GM18519 (cell line): ENCODE measurements at regions not wholly inside any gene's neighbourhood (a gene's known extent, or its start where the extent isn't known, plus 50 kb on each side); places are given as distances from the start of the nearest gene placed in this dataset.

ENCODE experiments used
- ATAC-seq: cut with Tn5 transposase; IDR thresholded peaks from one replicate; pipeline ENCODE4 v1.9.1; 2021; ENCODE audit warnings: mild to moderate bottlenecking, moderate library complexity; ENCODE audit not compliant: unreplicated experiment, low FRiP score

GRCh38 chr7:46209611-46210388, 288.7 kb upstream of the IGFBP3 start:
- no peak for ATAC-seq

GRCh38 chr7:46208635-46209525, 287.8 kb upstream of the IGFBP3 start:
- no peak for ATAC-seq

GRCh38 chr7:46207931-46208634, 287.0 kb upstream of the IGFBP3 start:
- no peak for ATAC-seq

- peak; percentile 55 for ATAC-seq
Observed at GRCh38 chr7:46206476-46207060, 285.5 kb upstream of the IGFBP3 start.

- no peak for ATAC-seq
Observed at GRCh38 chr7:46205478-46205877, 284.4 kb upstream of the IGFBP3 start.

- no peak for ATAC-seq
Observed at GRCh38 chr7:46203926-46204325, 282.9 kb upstream of the IGFBP3 start.

- ATAC-seq = no peak
Observed at GRCh38 chr7:46202379-46202778, 281.3 kb upstream of the IGFBP3 start.

- ATAC-seq = no peak
Observed at GRCh38 chr7:46201961-46202360, 280.9 kb upstream of the IGFBP3 start.

- no peak for ATAC-seq
Observed at GRCh38 chr7:46198701-46199100, 277.6 kb upstream of the IGFBP3 start.

- ATAC-seq = no peak
Observed at GRCh38 chr7:46197785-46198540, 276.9 kb upstream of the IGFBP3 start.

- ATAC-seq = no peak
Observed at GRCh38 chr7:46195934-46196333, 274.9 kb upstream of the IGFBP3 start.

- no peak for ATAC-seq
Observed at GRCh38 chr7:46192271-46192670, 271.2 kb upstream of the IGFBP3 start.

GRCh38 chr7:46191776-46192175, 270.7 kb upstream of the IGFBP3 start:
- no peak for ATAC-seq

GRCh38 chr7:46191296-46191695, 270.2 kb upstream of the IGFBP3 start:
- ATAC-seq = no peak

- ATAC-seq = no peak
Observed at GRCh38 chr7:46189255-46189790, 268.3 kb upstream of the IGFBP3 start.

GRCh38 chr7:46186131-46186530, 265.1 kb upstream of the IGFBP3 start:
- no peak for ATAC-seq

GRCh38 chr7:46179061-46179610, 258.1 kb upstream of the IGFBP3 start:
- no peak for ATAC-seq

GRCh38 chr7:46178661-46179060, 257.6 kb upstream of the IGFBP3 start:
- no peak for ATAC-seq

GRCh38 chr7:46177821-46178220, 256.7 kb upstream of the IGFBP3 start:
- no peak for ATAC-seq
